HEK293T (cell line): ENCODE measurements at regions not wholly inside any gene's neighbourhood (a gene's known extent, or its start where the extent isn't known, plus 50 kb on each side); places are given as distances from the start of the nearest gene placed in this dataset.

ENCODE experiments used
- ARNT ChIP-seq: fragments of 450-650 bp; IDR thresholded peaks from 2 replicates; pipeline ENCODE4 v1.6.1; 2017; ENCODE audit warnings: mild to moderate bottlenecking
- BHLHE40 ChIP-seq: fragments of 450-650 bp; IDR thresholded peaks from 2 replicates; pipeline ENCODE4 v1.6.1; 2016; ENCODE audit warnings: mild to moderate bottlenecking, moderate library complexity, borderline replicate concordance
- CTBP1 ChIP-seq: fragments of 450-650 bp; IDR thresholded peaks from 2 replicates; pipeline ENCODE4 v1.6.1; 2016; ENCODE audit warnings: borderline replicate concordance
- ELF4 ChIP-seq: fragments of 450-650 bp; IDR thresholded peaks from 2 replicates; pipeline ENCODE4 v1.6.1; 2017; ENCODE audit warnings: antibody characterized with exemption
- FOXK2 ChIP-seq: fragments of 450-650 bp; IDR thresholded peaks from 2 replicates; pipeline ENCODE4 v1.6.1; 2016; ENCODE audit warnings: mild to moderate bottlenecking
- LEF1 ChIP-seq: fragments of 450-650 bp; IDR thresholded peaks from 2 replicates; pipeline ENCODE4 v1.6.1; 2017; ENCODE audit warnings: mild to moderate bottlenecking, borderline replicate concordance
- NFRKB ChIP-seq: fragments of 450-650 bp; IDR thresholded peaks from 2 replicates; pipeline ENCODE4 v1.6.1; 2016; ENCODE audit warnings: mild to moderate bottlenecking, moderate library complexity
- PKNOX1 ChIP-seq: fragments of 450-650 bp; IDR thresholded peaks from 2 replicates; pipeline ENCODE4 v1.6.1; 2016
- SUZ12 ChIP-seq: fragments of 450-650 bp; IDR thresholded peaks from 2 replicates; pipeline ENCODE4 v1.6.1; 2016; ENCODE audit warnings: mild to moderate bottlenecking
- TARDBP ChIP-seq: fragments of 450-650 bp; IDR thresholded peaks from 2 replicates; pipeline ENCODE4 v1.6.1; 2016
- ZNF384 ChIP-seq: fragments of 450-650 bp; IDR thresholded peaks from 2 replicates; pipeline ENCODE4 v1.6.1; 2016

- TF ChIP-seq SUZ12 (no peak), BHLHE40 (no peak), NFRKB (no peak), PKNOX1 (no peak), TARDBP (no peak), ARNT (no peak), ZNF384 (no peak), FOXK2 (no peak), LEF1 (no peak), ELF4 (no peak), CTBP1 (no peak)
Observed at GRCh38 chr4:100796332-100796731, 278.5 kb upstream of the EMCN start.
